Eye (tissue), 1 donor: ENCODE measurements at regions not wholly inside any gene's neighbourhood (a gene's known extent, or its start where the extent isn't known, plus 50 kb on each side); places are given as distances from the start of the nearest gene placed in this dataset.

Source experiments
- DNase-seq: peaks from one replicate; pipeline ENCODE4 v3.0.0-alpha.2; 2015

- no peak for DNase-seq
These were observed 145.5 kb upstream of the PFN2 start for GRCh38 chr3:150116196-150116595.

- no peak for DNase-seq
These were observed 144.3 kb upstream of the PFN2 start for GRCh38 chr3:150114873-150115540.

GRCh38 chr3:150114273-150114672 lies 143.6 kb upstream of the PFN2 start:
- no peak for DNase-seq

- DNase-seq: no peak
These were observed 139.4 kb upstream of the PFN2 start for GRCh38 chr3:150110097-150110496.

GRCh38 chr3:150107429-150108175 lies 136.9 kb upstream of the PFN2 start:
- DNase-seq: peak; percentile 74

GRCh38 chr3:150106740-150107428 lies 136.2 kb upstream of the PFN2 start:
- DNase-seq: peak; percentile 85

- no peak for DNase-seq
These were observed 135.4 kb upstream of the PFN2 start for GRCh38 chr3:150105886-150106612.

GRCh38 chr3:150105025-150105424 lies 134.3 kb upstream of the PFN2 start:
- DNase-seq: no peak

GRCh38 chr3:150104564-150104963 lies 133.9 kb upstream of the PFN2 start:
- no peak for DNase-seq

- DNase-seq: no peak
These were observed 130.3 kb upstream of the PFN2 start for GRCh38 chr3:150101016-150101415.

- no peak for DNase-seq
These were observed 127.9 kb upstream of the PFN2 start for GRCh38 chr3:150098621-150099020.

GRCh38 chr3:150097588-150097890 lies 126.8 kb upstream of the PFN2 start:
- no peak for DNase-seq

GRCh38 chr3:150096700-150097587 lies 126.2 kb upstream of the PFN2 start:
- DNase-seq: no peak

GRCh38 chr3:150094150-150094933 lies 123.6 kb upstream of the PFN2 start:
- no peak for DNase-seq

- no peak for DNase-seq
These were observed 120.9 kb upstream of the PFN2 start for GRCh38 chr3:150091626-150092025.

- DNase-seq: no peak
These were observed 120.2 kb upstream of the PFN2 start for GRCh38 chr3:150090877-150091276.

GRCh38 chr3:150090006-150090405 lies 119.3 kb upstream of the PFN2 start:
- no peak for DNase-seq

GRCh38 chr3:150084128-150084527 lies 113.4 kb upstream of the PFN2 start:
- no peak for DNase-seq

- DNase-seq: peak; percentile 78
These were observed 113.0 kb upstream of the PFN2 start for GRCh38 chr3:150083655-150084042.

- no peak for DNase-seq
These were observed 112.4 kb upstream of the PFN2 start for GRCh38 chr3:150082898-150083654.

- DNase-seq: no peak
These were observed 110.4 kb upstream of the PFN2 start for GRCh38 chr3:150081084-150081483.
